ENCODE measurements at regions not wholly inside any gene's neighbourhood (a gene's known extent, or its start where the extent isn't known, plus 50 kb on each side); places are given as distances from the start of the nearest gene placed in this dataset.
"Not testable (repeated sequence)": the region's sequence is repeated elsewhere in the genome, so short reads cannot be mapped to it uniquely, and the experiment has no call there.

DNA sequence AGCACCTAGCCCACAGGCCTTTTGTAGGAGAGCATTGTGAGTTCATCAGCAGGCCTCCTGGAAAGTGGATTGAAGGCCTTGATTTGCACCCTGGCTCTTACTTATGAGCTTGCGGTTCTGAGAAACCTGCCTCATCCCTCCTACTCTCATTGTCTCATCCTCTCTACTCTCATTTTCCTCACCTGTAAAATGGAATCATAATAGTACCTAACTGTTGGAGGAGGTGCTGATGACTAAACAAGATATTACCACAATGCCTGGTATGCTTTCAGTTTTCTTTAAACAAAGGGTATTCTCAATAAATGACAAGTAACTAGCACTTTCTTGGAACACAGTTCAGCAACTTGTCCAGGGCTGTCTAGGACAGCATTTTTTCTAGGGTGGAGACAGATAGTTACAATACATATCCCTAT is 243.1 kb upstream of the MAF start:
- peak; percentile 12 to 18 for DNase-seq

DNA sequence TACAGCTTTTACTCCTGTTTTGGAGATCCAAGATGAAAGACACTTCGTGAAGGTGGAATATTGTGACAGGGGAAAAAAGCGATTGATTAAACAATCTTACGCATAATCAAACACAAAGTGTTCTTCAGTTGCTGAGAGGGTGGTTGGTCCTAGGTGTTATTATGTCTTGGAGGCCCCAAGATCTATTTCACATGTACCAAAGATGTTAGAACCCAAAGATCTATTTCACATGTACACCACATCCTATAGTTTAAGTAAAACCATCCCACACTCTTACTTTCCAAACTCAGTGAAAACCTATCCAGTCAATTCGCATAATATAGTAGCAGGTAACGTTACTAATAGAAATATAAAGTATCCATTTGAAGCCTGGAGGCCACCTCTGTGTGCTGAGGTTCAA is 242.6 kb upstream of the MAF start:
- DNase-seq, result no peak

DNA sequence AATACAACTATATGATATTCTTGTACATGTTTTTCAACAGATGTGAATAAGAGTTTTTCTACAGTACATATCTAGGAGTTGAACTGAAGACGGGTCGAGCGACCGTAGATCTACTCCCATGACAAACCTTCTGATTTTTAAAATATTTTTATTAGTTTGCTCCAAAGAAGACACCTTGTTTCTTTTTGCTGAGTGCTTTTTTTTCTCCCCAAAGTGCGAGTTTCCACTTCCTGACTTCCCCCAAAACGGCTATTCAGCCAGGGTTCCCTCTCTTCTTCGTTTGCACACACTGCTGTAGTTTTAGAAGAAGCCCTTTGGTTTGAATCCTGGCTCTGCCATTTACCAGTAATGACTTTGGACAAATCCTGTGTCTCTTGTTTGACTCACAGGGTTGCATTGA is 241.7 kb upstream of the MAF start:
- DNase-seq, result no peak

DNA sequence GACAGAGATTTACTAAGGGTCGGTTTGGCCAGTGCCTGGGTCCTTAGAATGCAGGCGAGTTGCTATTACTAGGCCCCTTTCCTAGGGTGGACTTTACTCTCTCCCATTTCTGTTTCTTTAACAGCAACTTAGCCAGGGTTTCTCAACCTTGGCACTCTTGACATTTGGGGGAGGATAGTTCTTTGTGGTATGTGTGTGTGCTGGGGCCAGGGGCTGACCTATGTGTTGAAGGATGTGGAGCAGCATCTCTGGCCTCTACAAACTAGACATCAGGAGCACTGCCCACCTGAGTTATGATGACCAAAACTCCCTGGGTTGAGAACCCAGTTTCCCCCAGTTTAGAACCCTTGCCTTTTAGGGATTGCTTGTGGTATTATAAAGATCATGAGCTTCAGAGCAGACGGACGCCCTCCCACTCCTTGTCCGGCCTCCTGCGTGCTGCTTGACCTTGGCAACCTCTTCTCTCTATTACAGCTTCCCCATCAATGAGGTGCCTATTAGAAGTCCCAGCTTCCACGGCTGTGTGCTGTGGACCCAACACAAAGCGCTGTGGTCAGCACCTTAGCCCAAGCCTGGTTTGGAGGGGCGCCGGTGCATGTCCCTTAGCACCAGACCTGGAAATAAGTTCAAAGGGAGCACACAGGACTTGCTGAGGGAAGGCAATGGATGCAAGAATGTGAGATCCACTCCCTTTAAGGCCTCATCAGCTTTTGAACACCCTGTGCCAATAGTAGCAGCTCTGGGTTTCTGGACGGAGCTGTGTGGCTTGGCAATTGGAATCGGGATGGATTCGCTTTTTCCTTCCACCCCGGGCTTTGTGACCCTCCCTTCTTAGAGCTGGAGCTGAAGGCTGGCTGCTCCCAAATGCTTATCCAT is 239.2 kb upstream of the MAF start:
- DNase-seq, result no peak

DNA sequence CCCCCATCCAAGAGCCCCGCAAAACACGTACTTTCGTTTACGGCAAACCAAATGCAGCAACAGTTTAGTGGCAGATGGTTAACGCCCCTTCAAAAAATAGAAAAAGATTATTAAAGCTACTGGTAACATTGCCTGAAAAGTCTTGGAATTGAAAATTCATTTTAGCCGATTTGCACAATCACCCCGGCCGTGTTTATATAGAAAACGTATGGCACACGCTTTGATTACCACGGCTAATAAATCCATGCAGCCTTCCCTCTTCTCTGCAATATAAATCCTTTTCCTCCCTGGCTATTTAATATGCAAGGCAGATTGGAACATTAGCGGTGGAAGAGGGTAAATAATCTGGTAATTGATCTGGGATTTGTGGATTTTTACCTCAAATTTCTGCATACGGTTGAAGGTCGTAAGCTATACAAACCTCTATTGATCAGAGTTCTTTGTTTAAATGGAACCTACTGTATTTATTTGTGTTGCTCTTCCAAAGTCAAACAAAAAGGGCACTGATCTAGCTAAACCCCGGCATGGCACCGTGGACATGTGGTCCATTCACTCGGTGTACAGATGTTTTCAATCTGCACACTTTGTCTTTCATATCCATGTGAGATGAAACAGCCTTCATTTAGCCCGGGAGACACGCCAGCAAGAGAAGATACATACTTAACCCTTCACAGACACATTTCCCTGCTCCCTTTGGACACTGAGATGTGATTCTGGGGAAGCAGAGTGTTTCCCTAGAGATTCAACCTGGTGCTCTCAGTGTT is 238.1 kb upstream of the MAF start:
- no peak for DNase-seq

DNA sequence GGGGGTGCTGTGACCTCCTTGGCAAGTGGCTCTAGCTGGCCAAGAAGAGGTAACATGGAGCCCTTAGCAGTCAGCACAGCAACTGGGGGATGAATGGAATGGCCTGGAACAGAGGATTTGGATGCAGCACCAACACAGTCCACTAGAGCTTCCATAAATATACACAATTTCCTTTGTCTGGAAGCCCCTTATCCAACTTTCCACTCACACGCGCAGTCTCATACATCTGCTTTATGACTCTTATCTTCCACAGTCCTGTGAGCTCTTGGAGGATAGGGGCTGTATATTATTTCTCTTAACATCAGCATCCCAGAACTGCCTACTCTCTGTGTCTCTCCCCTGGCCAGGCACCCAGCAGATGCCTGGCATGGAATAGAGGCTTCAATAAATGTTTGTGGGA is 235.6 kb upstream of the MAF start:
- no peak for DNase-seq

DNA sequence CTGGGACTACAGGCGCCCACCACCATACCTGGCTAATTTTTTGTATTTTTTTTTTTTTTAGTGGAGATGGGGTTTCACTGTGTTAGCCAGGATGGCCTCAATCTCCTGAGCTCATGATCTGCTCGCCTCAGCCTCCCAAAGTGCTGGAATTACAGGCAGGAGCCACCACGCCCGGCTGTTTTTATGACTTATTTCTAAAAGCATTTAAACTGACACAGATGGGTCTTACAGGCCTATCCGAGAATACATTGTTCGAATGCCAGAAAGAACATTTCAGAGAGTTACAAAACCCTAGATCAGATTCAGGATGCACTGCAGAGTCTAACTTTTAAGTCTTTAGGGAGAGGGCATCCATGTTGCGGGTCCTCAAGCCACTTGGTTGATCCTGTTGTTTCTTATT is 234.7 kb upstream of the MAF start:
- DNase-seq, result no peak

DNA sequence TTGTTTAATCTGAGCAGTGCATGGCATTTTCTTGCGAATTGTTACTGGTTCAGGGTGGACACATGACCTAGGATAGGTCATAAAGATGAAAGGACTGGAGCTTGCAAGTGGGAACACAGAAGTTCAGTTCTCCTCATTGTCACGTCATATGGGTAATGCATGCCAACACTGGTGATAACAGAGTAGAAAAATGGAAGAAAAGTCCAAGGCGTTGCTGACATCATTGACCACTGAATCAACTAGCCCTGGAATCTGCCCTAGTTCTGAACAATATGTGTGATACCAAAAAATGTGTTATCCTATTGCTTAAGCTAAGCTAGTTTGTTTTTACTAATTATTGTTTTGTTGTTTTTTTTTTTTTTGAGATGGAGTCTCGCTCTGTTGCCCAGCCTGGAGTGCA is 234.2 kb upstream of the MAF start:
- DNase-seq, result no peak

DNA sequence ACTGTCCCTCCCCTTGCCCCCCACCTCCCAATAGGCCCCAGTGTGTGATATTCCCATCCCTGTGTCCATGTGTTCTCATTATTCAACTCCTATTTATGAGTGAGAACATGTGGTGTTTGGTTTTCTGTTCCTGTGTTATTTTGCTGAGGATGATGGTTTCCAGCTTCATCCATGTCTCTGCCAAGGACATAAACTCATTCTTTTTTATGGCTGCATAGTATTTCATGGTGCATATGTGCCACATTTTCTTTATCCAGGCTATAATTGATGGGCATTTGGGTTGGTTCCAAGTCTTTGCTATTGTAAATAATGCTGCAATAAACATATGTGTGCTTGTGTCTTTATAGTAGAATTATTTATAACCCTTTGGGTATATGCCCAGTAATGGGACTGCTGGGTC is 233.5 kb upstream of the MAF start:
- not testable (repeated sequence) for DNase-seq

DNA sequence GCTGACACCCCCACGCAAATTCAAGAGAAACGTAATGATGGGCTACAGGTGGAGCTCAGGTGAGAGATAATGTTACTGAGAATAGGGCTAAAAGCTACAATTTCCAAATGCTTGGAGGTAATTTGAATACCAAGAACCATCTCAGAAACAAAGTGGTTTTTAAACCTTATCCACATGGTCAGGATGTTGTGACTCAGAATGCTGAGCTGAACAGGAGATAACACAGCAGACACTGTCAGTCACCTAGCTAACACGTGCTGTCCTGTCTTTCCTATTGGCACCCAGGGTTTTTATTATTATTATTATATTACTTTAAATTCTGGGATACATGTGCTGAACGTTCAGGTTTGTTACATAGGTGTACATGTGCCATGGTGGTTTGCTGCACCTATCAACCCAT is 233.0 kb upstream of the MAF start:
- no peak for DNase-seq

DNA sequence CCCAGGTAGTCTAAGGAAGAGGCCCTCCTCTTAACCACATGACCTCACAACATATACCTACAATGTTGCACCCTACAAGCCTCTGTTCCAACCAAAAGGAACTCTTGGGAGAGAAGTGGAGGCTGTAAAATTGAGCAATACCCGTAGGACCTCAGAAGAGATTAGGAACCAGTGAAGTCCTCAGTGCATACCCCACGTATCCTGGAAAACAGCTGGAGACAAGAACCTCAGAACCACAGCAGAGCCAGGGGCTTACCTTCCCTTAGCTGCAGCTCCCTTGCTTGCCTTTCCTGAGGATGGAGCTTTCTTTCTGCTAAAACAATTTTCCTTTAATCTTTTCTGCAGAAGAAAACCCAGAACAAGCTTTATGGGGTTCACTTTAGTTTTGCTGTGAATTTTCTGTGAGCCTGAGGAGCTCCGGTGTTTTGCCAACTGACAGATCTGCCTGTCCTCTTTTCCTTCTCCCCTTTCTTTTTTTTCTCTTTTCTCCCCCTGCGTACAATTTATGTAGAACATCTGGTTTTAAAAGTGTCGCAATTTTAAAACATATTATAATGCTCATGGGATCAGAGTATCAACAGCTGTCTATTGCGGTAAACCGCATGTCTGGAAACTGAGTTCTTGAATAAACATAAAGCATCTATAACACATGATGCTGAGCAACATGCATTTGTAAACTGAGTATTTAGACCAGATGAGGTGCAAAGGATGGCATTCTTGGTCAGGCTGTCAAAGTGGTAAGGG is 226.4 kb upstream of the MAF start:
- no peak for DNase-seq

DNA sequence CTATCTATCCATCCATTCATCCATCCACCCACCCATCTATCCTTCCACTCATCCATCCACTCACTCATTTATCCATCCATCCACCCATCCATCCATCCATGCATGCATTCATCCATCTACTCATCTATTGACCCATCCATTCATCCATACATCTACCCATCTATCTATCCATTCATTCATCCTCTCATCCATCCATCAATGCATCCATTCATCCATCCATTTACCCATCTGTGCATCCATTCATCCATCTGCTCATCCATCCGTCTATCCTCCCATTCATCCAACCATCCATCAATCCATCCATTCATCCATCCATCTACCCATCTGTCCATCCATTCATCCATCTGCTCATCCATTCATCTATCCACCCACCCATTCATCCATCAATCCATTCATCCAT is 224.5 kb upstream of the MAF start:
- no peak for DNase-seq

DNA sequence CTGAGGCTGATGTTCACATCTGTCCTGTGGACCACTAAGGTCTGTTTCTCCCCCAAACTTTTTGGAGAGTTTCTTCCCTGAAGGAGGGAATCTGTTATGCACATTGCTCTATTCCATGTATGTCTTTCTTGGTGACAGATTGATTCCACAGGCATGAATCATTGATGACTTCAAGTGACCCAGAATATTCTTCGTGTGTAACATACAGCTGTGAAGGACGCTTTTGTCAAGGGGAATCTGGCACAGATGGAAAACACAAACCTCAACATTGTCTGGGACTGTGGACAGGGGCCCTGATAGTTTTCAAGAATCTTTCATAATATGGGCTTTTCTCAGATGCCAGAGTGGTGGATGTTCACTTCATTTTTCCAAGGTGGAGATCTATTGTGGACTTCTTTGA is 223.1 kb upstream of the MAF start:
- no peak for DNase-seq

DNA sequence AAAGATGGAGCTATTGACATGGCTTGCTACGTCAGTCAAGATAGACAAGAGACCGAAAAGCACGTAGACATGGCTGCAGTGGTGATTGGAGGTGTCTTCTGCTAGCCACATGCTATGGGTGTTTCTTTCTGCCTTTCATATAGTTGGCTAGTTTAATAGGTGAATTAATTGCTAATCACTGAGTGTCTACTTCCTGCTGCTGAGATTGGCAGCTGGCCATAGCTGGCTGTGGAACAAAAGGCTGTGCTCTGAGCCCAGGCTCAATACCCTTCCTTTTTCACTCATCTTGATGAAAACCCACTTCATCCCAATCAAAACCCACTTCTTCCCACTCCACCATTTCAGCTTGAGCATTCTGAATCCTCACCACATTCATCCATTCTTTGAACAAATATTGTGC is 221.4 kb upstream of the MAF start:
- no peak for DNase-seq

DNA sequence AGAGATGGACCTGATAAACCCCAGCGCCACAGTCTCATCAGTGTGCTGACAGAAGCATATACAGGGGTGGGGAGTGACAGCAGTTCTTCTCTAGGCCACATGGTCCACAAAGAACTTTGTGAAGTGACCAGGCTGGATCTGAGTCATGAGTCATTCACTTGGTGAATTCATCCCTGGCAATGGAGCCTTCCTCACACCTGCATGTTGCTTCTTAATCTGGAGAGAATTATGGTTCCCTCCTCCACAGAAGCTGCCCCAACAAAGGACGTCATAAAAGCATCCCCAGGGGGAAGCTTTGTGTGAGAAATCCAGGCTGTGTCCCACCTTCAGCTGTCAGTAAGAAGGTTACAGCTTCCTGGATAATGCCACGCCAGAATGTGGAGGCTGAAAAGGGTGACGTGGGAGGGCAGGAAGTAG is 215.6 kb upstream of the MAF start:
- DNase-seq, result no peak

DNA sequence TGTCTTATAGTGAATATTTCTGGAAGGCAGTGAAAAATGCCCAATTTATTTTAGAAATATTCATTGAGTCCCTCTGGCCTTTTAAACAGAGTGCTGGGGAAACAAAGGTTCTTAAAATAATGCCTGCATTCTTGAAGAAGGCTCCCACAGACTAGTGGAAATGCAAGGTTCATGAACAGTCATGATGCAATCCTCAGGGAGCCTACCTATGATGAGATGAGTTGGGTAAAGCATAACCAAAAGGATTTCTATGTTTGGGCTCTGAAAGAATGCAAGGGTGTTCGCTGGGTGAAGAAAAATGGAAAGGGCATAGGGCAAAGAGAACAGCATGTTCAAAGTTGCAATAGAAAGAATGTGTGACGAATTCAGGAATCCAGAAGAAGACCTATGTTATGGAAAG is 214.5 kb upstream of the MAF start:
- no peak for DNase-seq

DNA sequence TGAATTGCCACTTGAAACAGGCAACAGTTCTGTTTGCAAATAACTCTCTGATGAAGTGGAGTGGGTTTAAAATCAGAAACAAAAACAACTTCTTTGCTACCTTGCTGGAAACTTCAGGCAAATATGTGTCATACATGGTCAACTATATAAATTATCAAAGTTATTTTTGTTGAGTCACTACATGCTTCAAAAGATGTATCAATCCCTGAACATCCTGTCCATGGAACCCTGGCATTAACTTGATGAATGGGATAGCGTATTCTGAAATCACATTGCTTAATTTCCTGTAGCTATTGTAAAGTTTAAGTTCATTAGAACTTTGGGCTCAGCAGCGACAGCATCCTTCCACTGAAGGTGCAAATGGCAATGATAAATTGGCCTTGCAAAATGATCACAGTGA is 213.6 kb upstream of the MAF start:
- no peak for DNase-seq

DNA sequence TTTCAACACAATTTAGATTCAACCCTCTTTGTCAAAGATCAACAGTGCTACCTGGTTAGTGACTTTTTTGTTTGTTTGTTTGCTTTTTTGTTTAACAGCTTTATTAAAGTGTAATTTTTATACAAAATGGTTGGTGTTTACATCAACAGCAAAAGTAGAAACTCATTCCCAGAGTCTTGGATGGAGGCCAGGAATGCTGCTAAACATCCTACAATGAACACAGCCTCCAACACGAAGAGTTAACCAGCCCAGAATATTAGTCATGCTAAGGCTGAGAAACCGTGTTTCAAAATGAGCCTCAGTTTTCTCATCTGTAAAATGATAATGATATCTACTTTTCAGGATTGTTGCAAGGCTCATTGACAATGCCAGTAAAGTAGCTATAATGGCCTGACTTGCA is 211.0 kb upstream of the MAF start:
- no peak for DNase-seq

DNA sequence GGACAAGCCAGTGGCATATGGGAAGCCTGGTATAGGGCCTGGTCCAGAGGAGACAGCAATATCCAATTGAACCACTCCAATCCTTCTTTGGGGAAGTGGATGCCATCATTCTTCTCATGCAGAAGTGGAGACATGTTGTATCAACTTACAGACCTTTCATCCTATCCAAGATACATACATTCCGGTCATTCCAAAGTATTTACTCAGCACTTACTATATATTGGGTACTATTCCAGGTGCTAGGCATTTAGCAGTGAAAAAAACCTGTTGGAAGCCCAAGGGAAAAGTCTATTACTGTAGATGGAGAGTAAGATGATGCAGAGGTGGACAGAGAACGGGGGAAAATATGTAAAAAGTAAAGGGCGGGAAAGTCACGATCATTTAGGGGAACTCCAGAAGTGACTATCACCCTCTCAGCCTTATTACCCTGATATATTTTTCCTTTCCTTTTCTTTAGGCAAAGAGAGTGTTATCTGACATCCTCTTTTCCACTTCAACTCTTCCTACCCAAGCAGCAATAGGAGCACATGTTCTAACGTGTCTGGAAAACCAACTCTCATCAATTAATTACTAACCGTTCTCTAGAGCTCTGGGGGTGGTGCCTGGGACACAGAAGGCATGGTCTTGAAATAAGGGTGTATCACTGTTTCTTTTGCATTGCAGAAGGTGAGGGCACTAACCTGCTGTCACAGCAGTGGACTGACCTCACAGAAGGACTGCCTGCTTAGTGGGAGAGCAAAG is 210.1 kb upstream of the MAF start:
- no peak for DNase-seq

DNA sequence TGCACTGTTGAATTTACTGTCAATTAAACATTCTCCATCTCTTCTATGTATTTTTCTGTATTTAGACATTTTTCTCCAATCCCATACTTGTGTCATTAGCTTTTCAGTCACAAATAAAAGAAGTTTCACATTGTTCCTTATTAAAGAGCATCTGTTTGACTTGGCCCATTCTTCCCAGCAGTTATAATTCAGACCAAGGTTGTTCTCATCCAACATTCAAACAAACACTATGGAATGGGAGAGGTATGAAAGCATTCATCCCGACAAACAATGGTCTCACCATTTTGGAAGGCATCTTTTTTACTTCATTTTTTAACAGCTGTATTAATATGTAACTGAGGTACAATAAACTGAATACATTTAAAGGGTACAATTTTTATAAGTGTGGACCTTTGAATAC is 208.8 kb upstream of the MAF start:
- DNase-seq, result no peak

DNA sequence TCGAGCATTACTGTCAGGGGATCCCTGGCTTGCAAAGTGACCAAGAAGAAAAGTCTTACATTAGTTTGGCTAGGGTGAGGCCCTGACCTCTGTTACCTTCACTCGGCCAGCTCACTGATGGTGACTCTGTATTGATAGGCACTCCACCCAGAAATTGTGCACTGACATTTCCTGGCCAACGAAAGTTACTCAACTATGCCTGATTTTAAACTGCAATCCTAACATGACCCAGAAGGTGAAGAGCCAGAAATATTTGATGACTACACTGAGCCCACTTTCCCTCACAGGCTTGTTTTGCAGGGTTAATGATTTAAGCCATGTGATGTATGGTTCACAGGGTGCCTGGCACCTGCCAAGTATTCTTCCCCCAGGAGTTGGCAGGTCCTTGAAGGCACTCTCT is 208.2 kb upstream of the MAF start:
- no peak for DNase-seq

DNA sequence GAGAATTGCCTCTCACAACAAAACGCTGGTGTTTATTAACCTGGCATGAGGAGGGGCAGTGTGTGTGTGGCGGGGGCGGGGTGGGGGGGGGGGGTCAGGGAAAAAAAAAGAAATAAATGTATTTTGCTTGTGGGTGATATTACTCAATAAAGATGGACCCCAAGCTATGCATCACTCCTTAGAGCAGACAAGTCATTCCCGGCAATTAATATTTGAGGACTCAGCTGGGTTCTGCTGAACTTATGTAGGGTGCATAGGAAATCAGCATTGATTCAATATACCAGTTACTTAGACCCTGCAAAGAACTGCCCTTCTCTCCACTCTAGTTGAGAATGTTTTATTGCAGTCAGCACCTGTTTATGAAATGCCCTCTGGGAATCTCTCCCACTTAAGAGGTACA is 206.2 kb upstream of the MAF start:
- DNase-seq, result no peak

DNA sequence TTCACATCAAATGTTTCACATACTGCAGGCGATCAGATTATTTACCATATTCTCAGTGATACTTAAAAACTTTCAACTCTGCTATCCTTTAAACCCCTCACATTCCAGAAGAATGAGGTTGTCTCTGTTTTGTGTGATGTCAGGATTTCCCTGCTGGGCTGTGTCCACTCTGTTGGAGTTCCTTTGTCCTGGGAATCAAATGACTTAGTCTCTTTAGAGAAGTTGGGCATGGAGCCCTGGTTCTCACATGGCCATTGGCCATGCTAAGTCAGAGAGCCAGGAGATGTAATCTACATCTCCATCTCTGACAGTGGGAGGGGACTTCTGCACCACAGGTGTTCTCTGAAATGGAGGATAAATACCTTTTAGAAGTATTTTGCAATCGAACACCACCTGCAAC is 205.1 kb upstream of the MAF start:
- DNase-seq, result no peak

Measured in stimulated activated CD4-positive, alpha-beta T cell treated with anti-CD3 and anti-CD28 coated beads, Interleukin-2, amount 100 ng/mL, for 48 hours (primary cell).